Psoas muscle (tissue), 7 donors: ENCODE measurements at regions not wholly inside any gene's neighbourhood (a gene's known extent, or its start where the extent isn't known, plus 50 kb on each side); places are given as distances from the start of the nearest gene placed in this dataset.
A peak's percentile ranks its signal among the peaks of the same experiment; 100 is the strongest.

ENCODE experiments used
- ATAC-seq, 4 donors: fragments of 200-7000 bp; cut with Tn5 transposase; one replicate each; pipeline ENCODE4 v1.9.1; 2020; ENCODE audit warnings: moderate library complexity in 3 of 4, mild to moderate bottlenecking in 2 of 4
- DNase-seq, 2 donors: peaks; one replicate each; pipeline ENCODE4 v3.0.0-alpha.2; 2020
- H3K27ac ChIP-seq: fragments of 200-600 bp; one replicate; pipeline ENCODE4 v1.8.0; 2022
- H3K27me3 ChIP-seq, 3 donors: fragments of 200-600 bp in 1 of 3; one replicate each; pipeline versions ENCODE4 v1.6.1 to v1.8.0; 2013 to 2022; ENCODE audit warnings: low read length in 2 of 3, mild to moderate bottlenecking in 2 of 3, moderate library complexity in 1 of 3; ENCODE audit not compliant: insufficient read depth in 3 of 3
- H3K36me3 ChIP-seq, 2 donors: fragments of 200-600 bp in 1 of 2; one replicate each; pipeline versions ENCODE4 v1.6.1 to v1.8.0; 2013 to 2022; ENCODE audit warnings: low read depth in 1 of 2, mild to moderate bottlenecking in 1 of 2, moderate library complexity in 1 of 2; ENCODE audit not compliant: insufficient read depth in 1 of 2
- H3K4me1 ChIP-seq: fragments of 200-600 bp; one replicate; pipeline ENCODE4 v1.8.0; 2022
- H3K4me3 ChIP-seq: fragments of 200-600 bp; one replicate; pipeline ENCODE4 v1.8.0; 2022; ENCODE audit warnings: mild to moderate bottlenecking
- H3K9me3 ChIP-seq: fragments of 200-600 bp; one replicate; pipeline ENCODE4 v1.8.0; 2022
- WGBS, 3 donors: extraction: QIAGEN DNeasy Blood & Tissue Kit; methylation state at CpG; one replicate each; pipeline versions ENCODE4 v1.1.6 to v1.1.7; 2013; 5-methylcytosine and 5-hydroxymethylcytosine counted together
- intact Hi-C, 2 donors: fragments of 100-400 bp; cut with DNase I; formaldehyde crosslinking; loops; one replicate each; pipeline versions ENCODE4 v1.11.0 to v1.14.2; 2022
- TF ChIP-seq, protein P1 (sequence below): fragments of 200-600 bp; IDR thresholded peaks from one replicate; pipeline ENCODE4 v1.8.0; 2022; ENCODE audit warnings: antibody characterized with exemption
- donor health status: healthy with polysubstance abuse.
- donor health status: DM: no; HTN: no; CAD: no; lungs with moderate emphysema.
- donor health status: Bipolar disorder and iron deficiency.
- donor health status: healthy.
- donor health status: DM: yes; HTN: yes; CAD: no.
- donor health status: DM: no; HTN: no; CAD: no.
- donor health status: DM: yes; HTN: yes; CAD: no.

DNA sequence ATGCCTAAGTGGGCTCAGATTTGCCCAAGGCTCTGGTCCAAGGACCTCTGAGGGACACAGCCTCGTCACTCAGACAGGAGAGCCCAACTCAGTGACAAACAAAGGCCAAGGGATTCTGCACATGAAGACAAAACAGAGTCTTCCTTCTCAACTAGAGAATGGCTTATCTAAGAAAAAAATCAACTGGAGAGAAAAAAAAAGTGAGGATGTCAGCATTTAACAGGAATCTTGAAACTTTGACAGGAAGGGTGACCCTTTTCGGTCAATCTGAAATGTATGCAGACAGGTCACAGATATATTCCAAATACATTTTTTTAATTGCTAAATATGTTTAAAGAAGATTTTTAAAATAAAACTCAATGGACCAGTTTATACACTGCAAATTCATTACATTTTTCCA, 154.5 kb downstream of the ETS2 start:
- TF ChIP-seq, protein P1, sequence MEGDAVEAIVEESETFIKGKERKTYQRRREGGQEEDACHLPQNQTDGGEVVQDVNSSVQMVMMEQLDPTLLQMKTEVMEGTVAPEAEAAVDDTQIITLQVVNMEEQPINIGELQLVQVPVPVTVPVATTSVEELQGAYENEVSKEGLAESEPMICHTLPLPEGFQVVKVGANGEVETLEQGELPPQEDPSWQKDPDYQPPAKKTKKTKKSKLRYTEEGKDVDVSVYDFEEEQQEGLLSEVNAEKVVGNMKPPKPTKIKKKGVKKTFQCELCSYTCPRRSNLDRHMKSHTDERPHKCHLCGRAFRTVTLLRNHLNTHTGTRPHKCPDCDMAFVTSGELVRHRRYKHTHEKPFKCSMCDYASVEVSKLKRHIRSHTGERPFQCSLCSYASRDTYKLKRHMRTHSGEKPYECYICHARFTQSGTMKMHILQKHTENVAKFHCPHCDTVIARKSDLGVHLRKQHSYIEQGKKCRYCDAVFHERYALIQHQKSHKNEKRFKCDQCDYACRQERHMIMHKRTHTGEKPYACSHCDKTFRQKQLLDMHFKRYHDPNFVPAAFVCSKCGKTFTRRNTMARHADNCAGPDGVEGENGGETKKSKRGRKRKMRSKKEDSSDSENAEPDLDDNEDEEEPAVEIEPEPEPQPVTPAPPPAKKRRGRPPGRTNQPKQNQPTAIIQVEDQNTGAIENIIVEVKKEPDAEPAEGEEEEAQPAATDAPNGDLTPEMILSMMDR, result no peak
- no peak for ATAC-seq
- Histone ChIP-seq H3K4me1 (peaks cover 9% of the 10 kb centered on the region), H3K36me3 (no peaks in the 10 kb centered on the region), H3K9me3 (no peaks in the 10 kb centered on the region), H3K27ac (no peak overlapping the region), H3K4me3 (no peak overlapping the region), H3K27me3 (no peaks in the 10 kb centered on the region)
- WGBS, 3 donors, result 93 to 98% (median 94%) methylated on average over 2 of the region's 2 CpGs
- DNase-seq, result no peak
- intact Hi-C loops, result no loop called here

DNA sequence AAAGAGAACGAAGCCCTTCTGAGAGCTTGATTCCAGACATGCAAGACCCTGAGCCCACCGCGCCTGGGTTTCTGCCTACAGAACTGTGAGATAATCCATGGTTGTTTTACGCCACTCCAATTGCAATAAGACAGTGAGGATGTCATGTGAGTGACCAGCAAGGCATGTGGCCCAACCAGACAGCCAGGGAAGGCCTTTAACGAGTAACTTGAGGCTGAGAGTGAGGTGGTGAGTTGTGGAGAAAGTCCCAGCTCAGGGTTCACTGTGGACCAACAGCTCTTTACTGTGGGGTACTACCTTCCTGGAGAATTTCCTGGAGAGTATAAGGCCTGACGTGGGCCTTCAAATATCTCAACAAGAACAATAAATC, 153.9 kb downstream of the ETS2 start:
- H3K4me3 ChIP-seq, result no peak overlapping the region
- TF ChIP-seq, protein P1, result no peak
- no peaks in the 10 kb centered on the region for H3K36me3 ChIP-seq
- H3K27ac ChIP-seq, result peak overlapping the region; percentile 19
- WGBS, 3 donors, result 90 to 94% (median 90%) methylated on average over 6 of the region's 6 CpGs
- H3K4me1 ChIP-seq, result peaks cover 3% of the 10 kb centered on the region
- H3K9me3 ChIP-seq, result no peaks in the 10 kb centered on the region
- ATAC-seq, result no peak
- intact Hi-C loops, result no loop called here
- H3K27me3 ChIP-seq, result no peaks in the 10 kb centered on the region
- no peak for DNase-seq

DNA sequence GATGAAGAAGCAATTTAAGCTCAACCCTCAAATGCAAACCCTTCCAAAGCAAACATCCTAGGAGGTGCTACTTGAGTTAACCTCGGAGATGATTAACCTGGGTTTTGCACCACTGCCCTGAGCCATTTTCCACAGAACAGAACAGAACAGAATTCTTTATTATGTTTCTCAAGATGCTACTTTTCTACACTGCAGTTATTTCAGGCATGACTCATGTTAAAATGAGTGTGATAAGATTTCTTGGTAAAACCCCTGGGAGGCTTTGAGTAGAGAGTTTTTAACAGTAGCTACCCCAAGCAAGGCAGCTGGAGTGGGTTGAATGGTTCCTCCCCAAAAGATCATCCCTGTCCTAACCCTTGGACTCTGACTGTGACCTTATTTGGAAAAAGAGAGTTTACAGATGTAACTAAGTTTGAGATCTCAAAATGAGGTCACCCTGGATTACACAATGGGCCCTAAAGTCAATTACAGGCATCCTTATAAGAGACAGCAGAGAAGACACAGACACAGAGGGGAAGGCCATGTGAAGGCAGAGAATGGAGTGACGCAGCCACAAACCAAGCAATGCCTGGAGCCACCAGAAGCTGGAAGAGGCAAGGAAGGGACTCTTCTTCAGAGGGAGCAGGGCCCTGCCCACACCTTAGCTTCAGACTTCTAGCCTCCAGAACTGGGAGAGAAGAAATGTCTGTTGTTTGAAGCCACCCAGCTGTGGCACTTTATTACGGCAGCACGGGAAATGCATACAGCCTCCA, 153.4 kb downstream of the ETS2 start:
- H3K27ac ChIP-seq, result peak overlapping the region; percentile 19

GRCh38 chr21:38958323-38958705, 152.6 kb downstream of the ETS2 start:
- Histone ChIP-seq H3K9me3 (no peaks in the 10 kb centered on the region), H3K27me3 (no peaks in the 10 kb centered on the region), H3K4me3 (no peak overlapping the region), H3K36me3 (no peaks in the 10 kb centered on the region), H3K4me1 (no peaks in the 10 kb centered on the region), H3K27ac (no peak overlapping the region)
- 76 to 87% (median 83%) methylated on average over 3 of the region's 3 CpGs for WGBS, 3 donors
- ATAC-seq, result no peak
- no peak for DNase-seq
- intact Hi-C loops, result no loop called here
- TF ChIP-seq, protein P1, result no peak

More for the DNA sequence above, 153.4 kb downstream of the ETS2 start:
- intact Hi-C loops, result no loop called here
- H3K36me3 ChIP-seq, result no peaks in the 10 kb centered on the region
- no peaks in the 10 kb centered on the region for H3K4me1 ChIP-seq
- 88 to 90% (median 90%) methylated on average over 4 of the region's 4 CpGs for WGBS, 3 donors
- peak in 1 of 2 donors; percentile 24 for DNase-seq
- H3K4me3 ChIP-seq, result no peak overlapping the region
- no peaks in the 10 kb centered on the region for H3K9me3 ChIP-seq
- TF ChIP-seq, protein P1, result no peak
- H3K27me3 ChIP-seq, result no peaks in the 10 kb centered on the region
- peak; percentile 27 to 68 (median 59) for ATAC-seq
